CD4-positive, alpha-beta T cell treated with Interleukin-1 beta for 1 hour (primary cell): ENCODE measurements at regions not wholly inside any gene's neighbourhood (a gene's known extent, or its start where the extent isn't known, plus 50 kb on each side); places are given as distances from the start of the nearest gene placed in this dataset.
"Not testable (repeated sequence)": the region's sequence is repeated elsewhere in the genome, so short reads cannot be mapped to it uniquely, and the experiment has no call there.

Experiments used
- DNase-seq, 2 donors: peaks; one replicate each; pipeline ENCODE4 v3.0.0-alpha.2; 2020 to 2022

GRCh38 chr12:131230340-131231031, 276.8 kb downstream of the ADGRD1 start:
- no peak for DNase-seq

DNA sequence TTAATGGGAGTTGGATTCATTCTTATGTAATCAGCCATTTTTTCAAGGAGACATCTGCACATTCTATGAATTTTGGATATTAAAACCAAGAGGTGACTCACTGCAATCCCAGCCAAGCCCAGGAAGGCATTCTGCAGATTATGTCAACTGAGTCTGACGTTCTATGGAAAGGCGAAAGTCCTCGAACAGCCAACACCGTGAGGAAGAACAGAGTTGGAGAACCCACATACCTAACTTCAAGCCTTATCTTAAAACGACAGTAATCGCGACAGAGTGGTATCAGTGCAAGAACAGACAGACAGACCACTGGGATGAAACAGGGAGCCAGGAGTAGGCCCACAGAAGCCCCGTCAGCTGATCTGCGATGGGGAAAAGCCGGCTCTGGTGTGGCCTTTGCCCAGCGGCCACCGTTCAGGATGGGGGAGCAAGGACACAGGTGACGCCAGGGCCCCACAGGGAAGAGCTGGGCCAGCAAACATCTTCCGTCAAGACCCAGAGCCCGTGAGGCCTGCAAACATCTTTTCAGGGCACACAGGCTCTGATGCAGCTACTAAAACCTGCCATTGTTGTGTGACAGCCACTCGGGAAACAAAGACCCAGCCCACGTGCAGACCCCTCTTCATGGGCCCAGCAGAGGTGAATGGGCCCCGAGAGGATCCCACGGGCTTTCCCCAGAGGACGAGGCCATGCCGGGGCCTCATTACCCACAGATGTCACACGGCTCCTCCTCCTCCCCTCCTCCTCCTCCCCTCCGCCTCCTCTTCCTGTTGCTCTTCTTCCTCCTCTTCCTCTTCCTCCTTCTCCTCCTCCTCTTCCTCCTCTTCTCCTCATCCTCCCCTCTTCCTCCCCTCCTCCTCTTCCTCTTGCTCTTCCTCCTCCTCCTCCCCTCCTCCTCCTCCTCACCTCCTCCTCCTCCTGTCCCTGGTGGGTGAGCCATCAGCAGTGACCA, 277.6 kb downstream of the ADGRD1 start:
- DNase-seq, result no peak

DNA sequence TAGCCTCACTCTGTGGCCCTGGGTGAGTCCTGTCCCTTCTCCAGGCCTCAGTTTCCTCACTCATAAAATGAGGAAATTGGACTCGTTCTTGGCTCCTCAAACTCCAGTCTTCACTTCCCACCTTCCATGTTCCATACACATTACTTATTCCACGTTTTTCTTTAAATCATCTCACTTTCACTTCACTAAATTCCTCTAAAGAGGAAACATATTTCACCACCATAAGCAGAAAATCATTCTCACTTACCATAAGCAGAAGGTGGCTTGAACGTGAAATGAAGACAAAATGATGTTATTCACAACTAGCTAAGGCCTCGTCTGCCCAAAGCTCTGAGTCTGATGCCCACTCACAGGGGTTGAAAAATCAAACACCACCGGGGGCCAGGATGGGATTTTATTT, 278.3 kb downstream of the ADGRD1 start:
- DNase-seq, result no peak

DNA sequence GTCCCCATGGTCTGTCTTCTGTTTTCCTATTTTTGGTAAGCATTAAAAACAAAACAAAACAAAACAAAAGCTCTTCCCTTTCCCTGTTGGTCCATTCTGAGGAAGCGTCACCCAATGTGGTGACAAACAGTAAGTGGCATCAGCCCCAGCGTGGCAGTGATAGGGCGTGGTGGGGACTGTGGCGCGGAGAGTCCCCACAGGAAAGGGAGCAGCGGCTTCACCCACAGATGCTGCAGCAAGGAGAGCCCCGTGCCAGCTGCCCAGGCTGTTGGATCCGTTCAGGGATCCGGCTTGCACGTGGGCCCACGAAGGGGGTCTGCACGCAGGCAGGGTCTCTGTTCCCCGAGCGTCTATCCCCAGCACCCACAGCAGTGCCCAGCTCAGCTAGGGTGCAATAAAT, 279.2 kb downstream of the ADGRD1 start:
- DNase-seq, result not testable (repeated sequence)

GRCh38 chr12:131233850-131234789, 280.4 kb downstream of the ADGRD1 start:
- DNase-seq, result not testable (repeated sequence)

GRCh38 chr12:131234841-131235271, 281.1 kb downstream of the ADGRD1 start:
- not testable (repeated sequence) for DNase-seq

- no peak for DNase-seq
Measured at GRCh38 chr12:131235871-131236271, 282.2 kb downstream of the ADGRD1 start.

DNA sequence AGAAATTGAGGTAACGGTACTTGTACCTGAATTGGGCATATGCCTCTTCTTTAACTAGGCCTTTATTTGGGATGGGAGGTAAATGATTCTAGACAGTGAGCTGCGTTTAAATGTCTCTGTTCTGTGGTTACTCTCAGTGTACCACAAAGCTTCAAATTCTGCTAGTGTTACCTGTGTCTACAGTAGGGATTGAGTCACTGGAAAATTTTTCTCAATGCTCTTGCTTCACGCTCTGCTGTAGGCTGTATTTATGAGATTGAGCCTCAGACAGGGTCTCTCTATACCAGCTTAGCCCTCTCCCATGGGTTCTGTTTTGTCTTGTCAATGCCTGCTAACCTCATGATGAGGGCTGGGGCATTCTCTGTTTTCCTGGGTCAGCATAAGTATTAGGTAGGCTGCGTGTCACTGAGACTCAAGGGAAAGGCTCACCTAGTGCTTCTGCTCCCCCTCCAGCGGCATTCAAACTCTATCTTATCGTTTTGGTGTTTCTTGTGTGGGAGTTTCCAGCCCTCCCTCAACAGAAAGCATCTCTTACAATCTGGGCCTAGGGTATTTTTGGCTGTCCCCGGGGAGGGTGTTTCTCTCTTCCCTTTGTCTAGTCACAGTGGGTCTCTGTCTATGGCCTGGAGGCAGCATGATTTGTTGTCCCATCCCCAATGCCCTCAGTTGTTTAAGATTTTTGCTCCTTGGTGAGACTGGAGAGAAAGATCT, 285.8 kb downstream of the ADGRD1 start:
- no peak for DNase-seq

DNA sequence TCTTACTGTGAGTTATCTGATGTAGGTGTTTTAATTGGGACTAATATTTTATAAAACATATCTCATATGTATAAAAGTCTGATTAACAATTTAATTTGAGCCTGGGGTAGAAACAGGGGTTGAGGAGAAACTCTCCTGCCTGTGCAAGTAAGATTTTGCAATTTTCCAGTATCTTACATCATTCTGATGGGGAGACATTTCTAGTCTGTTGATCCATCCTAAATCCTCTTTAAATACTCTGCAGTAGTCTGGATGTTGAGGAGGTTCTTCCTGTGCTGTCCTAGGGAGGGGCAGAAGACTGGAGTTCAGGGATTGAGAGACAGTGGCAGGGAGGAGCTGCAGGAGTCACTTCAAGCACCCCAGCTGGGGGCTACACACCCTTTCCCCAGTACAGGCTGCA, 287.8 kb downstream of the ADGRD1 start:
- DNase-seq, result no peak

DNA sequence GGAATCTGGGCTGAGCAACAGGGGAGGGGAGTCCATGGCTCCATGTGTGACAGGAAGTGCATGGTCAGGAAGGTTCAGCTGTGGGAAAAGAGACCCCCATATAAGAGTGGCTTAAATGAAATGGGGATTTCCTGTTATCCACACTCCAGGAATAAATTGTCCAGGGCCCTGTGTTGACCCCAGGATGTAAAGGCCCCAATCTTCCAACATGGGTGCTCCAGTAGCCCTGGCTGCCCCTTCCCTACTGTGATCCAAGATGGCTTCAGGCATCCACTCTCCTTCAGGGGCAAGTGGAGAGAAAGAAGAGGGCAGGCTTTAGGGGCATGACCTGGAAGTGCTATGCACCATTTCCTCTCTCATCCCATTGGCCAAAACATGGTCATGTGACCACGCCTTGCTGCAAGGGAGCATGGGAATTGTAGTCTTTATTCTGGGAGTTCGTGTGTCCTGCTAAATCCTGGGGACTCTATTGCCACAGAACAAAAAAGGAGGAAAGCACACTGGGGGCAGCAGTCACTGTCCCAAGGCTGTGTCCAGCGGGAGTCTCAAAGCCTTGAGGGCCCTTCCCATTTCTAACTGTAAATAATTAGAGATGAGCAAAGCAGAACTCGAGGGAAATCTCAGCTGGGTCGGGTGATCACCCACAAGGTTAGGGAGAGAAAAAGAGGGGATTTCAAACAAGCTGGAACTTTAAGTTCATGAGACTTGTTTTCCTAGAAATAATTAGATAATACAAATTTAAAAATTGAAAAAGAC, 289.2 kb downstream of the ADGRD1 start:
- DNase-seq, result no peak

DNA sequence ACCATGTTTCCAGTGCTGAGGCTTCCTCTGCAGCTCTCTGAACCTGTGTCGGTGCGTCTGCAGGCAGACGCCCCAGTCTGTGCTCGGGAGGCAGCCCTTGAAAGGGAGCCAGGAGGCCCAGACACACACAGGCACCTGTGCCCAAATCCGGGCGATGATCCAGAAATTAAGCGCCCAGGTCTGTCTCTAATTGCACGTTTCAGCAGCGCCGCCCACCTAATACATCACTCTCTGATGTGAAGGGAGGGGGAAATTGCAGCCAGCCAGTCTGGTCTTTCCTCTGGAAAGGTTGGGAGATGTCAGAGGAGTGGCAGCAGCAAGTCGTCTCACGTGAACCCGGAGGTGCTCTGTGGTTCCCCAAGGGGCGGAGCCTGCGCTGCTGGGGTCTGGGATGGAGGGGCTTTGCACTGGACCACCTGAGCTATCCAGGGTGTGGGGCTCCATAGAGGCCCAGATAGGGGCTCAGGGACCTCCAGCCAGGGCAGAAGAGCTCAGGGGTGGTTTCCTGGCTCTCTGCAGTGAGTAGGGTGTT, 290.5 kb downstream of the ADGRD1 start:
- not testable (repeated sequence) for DNase-seq

DNA sequence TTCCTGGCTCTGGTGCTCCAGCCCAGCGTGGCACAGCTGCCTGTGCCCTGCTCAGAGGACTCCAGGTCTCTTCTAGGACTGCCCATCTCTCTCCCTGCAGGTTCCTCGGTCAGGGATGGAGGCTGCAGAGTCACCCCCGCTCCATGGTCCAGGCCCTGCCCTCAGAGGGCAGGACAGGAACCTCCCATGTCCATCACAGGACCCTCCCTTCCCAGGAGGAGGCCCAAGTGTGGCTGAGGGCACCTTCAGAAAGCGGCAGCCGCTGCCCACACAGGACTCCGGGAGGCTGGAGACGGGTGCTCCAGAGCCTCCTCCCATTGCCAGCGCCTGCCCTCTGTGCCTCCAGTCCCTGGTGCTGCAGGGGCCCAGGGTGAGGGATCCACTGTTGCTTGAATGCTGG, 291.5 kb downstream of the ADGRD1 start:
- DNase-seq, result not testable (repeated sequence)

DNA sequence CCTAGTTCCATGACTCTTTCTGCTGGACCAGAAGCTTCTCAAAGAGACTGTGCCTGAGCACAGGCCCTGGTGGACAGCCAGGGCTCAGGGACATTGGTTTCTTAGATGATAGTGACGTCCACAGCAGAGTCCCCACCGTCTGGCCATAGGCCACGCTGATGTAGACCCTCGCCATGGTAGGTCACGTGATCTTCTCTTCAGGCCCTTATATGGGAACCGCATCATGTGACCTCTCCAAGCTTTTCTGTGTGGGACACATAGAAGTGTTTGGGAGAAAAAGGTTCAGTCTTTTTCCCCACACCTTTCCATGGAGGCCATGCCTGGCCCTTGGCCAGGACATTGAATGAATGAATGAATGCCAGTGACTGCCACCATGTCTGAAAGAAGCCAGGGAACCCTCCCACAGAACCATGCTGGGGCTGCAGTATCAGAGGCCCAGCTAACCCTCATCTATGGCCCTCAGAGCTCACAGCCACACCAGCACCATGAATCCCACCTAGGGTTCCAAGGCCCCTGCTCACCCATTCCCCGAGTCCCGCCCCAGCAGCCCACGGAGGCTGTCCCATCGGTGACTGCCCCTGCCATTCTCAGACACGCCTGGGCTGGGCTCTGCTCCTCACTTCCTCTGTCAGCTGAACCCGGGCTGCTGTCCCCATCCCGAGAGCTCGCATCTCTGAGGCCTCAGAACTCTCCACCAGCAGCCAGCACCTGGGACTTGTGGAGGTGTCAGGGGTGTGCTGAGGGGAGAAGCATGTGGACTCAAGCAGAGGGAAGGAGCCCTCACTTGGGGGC, 292.1 kb downstream of the ADGRD1 start:
- DNase-seq, result no peak

DNA sequence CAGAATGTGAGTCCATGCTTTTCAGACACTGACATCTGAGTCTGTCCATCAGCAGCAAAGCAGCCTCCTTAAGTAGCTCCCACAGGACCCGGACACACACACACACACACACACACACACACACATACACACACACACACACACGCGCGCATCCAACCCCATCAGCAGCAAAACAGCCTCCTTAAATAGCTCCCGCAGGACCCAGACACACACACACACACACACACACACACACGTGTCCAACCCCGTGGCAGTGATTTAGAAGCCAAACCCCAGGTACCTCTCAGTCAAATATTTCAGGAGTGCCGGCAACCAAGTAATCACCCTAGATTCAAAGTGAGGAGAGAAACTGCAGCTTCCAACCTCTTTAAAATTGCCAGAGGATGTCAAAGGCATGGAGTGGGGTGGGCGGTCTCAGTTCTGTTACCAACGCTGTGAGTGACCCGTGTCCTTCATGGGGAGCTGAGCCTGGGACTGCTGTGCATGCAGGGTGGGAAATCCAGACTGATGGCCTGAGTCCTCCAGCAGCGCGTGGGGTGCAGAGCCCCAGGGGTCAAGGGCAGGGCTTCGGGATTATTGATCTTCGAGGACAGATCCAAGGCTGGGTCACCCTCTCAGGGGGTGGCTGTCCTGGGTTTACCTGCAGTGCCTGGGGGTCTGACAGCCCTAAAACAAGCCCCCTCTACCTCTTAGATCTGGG, 293.5 kb downstream of the ADGRD1 start:
- DNase-seq, result not testable (repeated sequence)

- not testable (repeated sequence) for DNase-seq
Measured at GRCh38 chr12:131247875-131248274, 294.2 kb downstream of the ADGRD1 start.

DNA sequence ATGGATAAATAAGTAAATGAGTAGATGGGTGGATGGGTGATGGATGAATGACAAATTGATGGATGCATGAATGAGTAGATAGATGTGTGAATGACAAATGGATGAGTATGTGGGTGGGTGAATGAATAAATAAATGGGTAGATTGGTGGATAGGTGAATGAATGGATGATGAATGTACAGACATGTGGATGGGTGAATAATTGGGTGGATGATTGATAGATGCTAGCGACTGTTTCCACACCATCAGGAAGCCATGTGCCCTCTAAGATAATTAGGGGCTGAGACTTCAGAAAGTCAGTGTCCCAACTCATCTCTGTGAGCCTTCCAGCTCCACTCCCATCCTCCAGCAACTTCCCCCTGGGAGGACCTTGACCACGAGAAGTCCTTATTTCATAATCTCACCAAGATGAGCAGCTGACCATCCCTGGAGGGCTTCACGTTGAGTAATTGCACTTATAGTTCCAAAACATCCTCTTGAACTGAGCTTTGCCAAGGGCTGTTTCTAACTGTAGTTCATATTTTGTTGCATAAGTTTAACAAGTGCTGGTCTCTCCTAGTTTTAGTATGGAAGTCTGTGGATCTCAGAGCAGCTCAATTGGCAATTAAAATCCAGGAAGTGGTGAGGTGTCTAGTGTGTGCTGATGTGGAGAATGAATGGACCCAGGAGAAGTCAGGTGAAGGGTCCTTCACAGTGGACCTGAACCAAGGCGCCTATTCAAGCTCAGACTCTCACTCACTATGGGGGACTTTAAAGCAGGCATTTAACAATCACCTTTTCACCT, 295.7 kb downstream of the ADGRD1 start:
- DNase-seq, result no peak

DNA sequence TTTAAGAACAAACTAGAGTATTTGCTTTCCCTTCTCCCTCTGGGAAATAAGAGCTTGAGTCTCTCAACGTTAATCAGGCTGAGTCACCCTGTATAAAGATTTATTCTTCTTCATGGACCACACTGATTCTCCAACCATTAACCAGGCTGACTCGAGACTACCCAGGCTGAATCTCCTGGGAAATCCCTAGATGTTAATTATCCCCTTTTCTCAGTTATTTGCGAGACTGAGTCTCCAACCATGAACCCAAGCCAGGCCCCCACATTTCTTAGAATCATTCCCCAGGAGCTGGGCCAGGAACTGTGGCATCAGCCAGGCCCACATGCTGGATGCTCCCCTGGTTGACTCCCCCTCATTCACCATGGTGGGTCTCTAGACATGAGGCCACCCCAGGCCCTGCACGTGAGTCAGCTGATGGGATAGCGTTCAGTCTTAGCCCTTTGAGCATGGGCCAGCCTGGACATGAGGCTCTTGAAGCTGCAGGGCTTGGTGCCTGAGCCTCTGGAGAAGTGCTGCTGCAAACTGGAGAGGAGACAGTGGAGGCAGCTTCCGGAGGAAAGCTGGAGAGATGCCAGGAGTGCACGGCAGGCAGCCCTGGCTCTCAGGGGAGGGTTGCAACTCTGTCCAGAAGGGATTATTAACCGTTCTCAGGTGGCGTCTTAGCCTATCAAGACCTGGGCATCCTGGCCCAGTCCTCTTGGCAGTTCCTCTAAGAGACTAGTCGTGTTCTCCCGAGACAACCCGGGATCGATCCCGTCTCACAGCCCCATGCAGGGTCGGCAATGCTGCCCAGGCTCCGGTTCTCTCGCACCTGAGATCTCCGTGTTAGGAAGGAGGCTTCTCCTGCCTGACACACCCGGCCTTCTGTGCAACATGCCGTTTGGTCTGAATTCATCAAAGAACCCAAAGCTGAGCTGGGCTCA, 296.6 kb downstream of the ADGRD1 start:
- DNase-seq, result no peak

DNA sequence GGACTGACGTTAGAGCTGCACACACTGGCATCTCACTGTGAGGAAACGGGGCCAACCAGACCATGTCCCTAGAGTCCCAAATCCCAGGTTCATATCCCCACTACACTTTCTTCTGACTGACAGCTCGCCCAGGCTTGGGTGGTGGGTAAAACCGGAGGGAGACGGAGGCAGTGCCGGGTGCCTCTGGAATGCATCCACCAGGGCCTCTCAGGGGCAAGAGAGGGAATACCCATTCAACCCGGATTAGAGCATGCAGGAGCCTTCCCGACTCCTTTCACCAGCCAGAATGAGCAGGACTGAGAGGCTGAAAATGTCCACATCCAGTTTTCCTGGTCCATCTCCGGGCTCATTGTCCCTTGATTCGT, 297.2 kb downstream of the ADGRD1 start:
- no peak for DNase-seq
